HepG2 (cell line): ENCODE measurements at regions not wholly inside any gene's neighbourhood (a gene's known extent, or its start where the extent isn't known, plus 50 kb on each side); places are given as distances from the start of the nearest gene placed in this dataset.

Experiments used
- ATAC-seq: fragments of 200-7000 bp; cut with Tn5 transposase; 3 replicates; pipeline ENCODE4 v1.9.1; 2020; ENCODE audit warnings: mild to moderate bottlenecking, moderate library complexity
- BruUV-seq: library from RNA; stranded (reverse); fragments of 400-500 nt; replicated peaks from 2 replicates; lab custom pipeline; 2021; lab: Mats Ljungman, UMichigan
- CTCF ChIA-PET: fragments of 300-600 bp; formaldehyde crosslinking; extraction: SDS; loops from one replicate; lab custom pipeline; 2021; ENCODE audit warnings: low total read pairs, inconsistent platforms, low intra/inter-chr PET ratio; lab: Yijun Ruan, JAX
- POLR2A ChIA-PET: fragments of 350-600 bp; sonication (Branson Sonifier 250); formaldehyde crosslinking; loops from one replicate; lab custom pipeline; 2020; ENCODE audit warnings: antibody characterized with exemption, inconsistent platforms; lab: Yijun Ruan, JAX
- DNase-seq: peaks from one replicate; pipeline ENCODE4 v3.0.0-alpha.2; 2015; ENCODE audit warnings: low spot score
- FAIRE-seq: peaks from 3 replicates; lab custom pipeline; 2011; peaks lifted over from hg19 to GRCh38; lab: Jason Lieb, UNC
- H2AFZ ChIP-seq: one replicate; pipeline ENCODE4 v1.6.1; 2011; ENCODE audit warnings: low read length, inconsistent platforms
- H3K27ac ChIP-seq: fragments of 300-600 bp; 3 replicates; pipeline ENCODE4 v1.8.0; 2011; ENCODE audit warnings: mixed run types, mild to moderate bottlenecking, mixed read lengths, low read length, inconsistent platforms; ENCODE audit not compliant: insufficient read depth; ENCODE audit errors: extremely low read length
- H3K27me3 ChIP-seq, 2 experiments: fragments of 200-600 bp in 1 of 2; 2 replicates in 1 of 2; 3 replicates in 1 of 2; pipeline versions ENCODE4 v1.6.0 to v1.8.0; 2011; ENCODE audit warnings: low read length in 2 of 2, mild to moderate bottlenecking in 2 of 2, moderate library complexity in 2 of 2, inconsistent platforms in 1 of 2; ENCODE audit not compliant: insufficient read depth in 2 of 2, control insufficient read depth in 1 of 2
- H3K36me3 ChIP-seq, 2 experiments: fragments of 200-600 bp in 1 of 2; replicated peaks in 1 of 2; 2 replicates in 1 of 2; 3 replicates in 1 of 2; pipeline versions ENCODE4 v1.5.1 to v1.8.0; 2011; ENCODE audit warnings: low read length in 2 of 2, inconsistent platforms in 1 of 2; ENCODE audit not compliant: insufficient read depth in 2 of 2, control insufficient read depth in 1 of 2
- H3K4me1 ChIP-seq: 2 replicates; pipeline ENCODE4 v1.5.1; 2012; ENCODE audit warnings: low read length, inconsistent platforms; ENCODE audit not compliant: insufficient read depth
- H3K4me2 ChIP-seq: 2 replicates; pipeline ENCODE4 v1.6.0; 2011; ENCODE audit warnings: low read depth, low read length, inconsistent platforms
- H3K4me3 ChIP-seq, 3 experiments: fragments of 200-600 bp in 1 of 3; sonication (generic), shearing (Covaris generic) in 1 of 3; replicated peaks in 1 of 3; 2 replicates each; pipeline ENCODE4 v1.5.1; 2011 to 2016; ENCODE audit warnings: low read length in 3 of 3, inconsistent platforms in 2 of 3, low read depth in 2 of 3, mild to moderate bottlenecking in 2 of 3, control low read depth in 1 of 3, mixed read lengths in 1 of 3; ENCODE audit not compliant: insufficient read depth in 1 of 3
- H3K79me2 ChIP-seq: one replicate; pipeline ENCODE4 v1.6.1; 2011; ENCODE audit warnings: low read length, inconsistent platforms; ENCODE audit not compliant: insufficient read depth
- H3K9ac ChIP-seq: 2 replicates; pipeline ENCODE4 v1.6.0; 2011; ENCODE audit warnings: mild to moderate bottlenecking, low read depth, low read length, inconsistent platforms; ENCODE audit not compliant: insufficient read depth
- H3K9me3 ChIP-seq: 2 replicates; pipeline ENCODE4 v1.5.1; 2012; ENCODE audit warnings: mild to moderate bottlenecking, low read length
- H4K20me1 ChIP-seq: 2 replicates; pipeline ENCODE4 v1.6.0; 2011; ENCODE audit warnings: inconsistent platforms, mild to moderate bottlenecking, low read length, moderate library complexity; ENCODE audit not compliant: insufficient read depth
- BRCA1 ChIP-seq: sonication (generic); formaldehyde crosslinking; IDR thresholded peaks from 2 replicates; pipeline ENCODE4 v1.4.0; 2020; ENCODE audit warnings: missing genetic modification reagents
- CREM ChIP-seq, 2 experiments: sonication (generic) in 1 of 2; formaldehyde crosslinking in 1 of 2; IDR thresholded peaks; 2 replicates each; pipeline versions ENCODE4 v1.4.0 to v1.6.1; 2016 to 2020; ENCODE audit warnings: antibody characterized with exemption in 1 of 2, mild to moderate bottlenecking in 1 of 2, missing genetic modification reagents in 1 of 2
- DR1 ChIP-seq: sonication (generic); formaldehyde crosslinking; IDR thresholded peaks from 2 replicates; pipeline ENCODE4 v1.8.0; 2021; ENCODE audit warnings: mild to moderate bottlenecking, missing genetic modification reagents, inconsistent platforms
- MTA1 ChIP-seq: sonication (generic); formaldehyde crosslinking; IDR thresholded peaks from 2 replicates; pipeline ENCODE4 v1.4.0; 2020; ENCODE audit warnings: missing genetic modification reagents, mild to moderate bottlenecking, borderline replicate concordance
- PCBP2 ChIP-seq: fragments of 200-400 bp; formaldehyde crosslinking; optimal IDR thresholded peaks from 2 replicates; pipeline ENCODE3; 2018; ENCODE audit warnings: low read length, low read depth; ENCODE audit not compliant: poor library complexity, severe bottlenecking
- SP4 ChIP-seq: sonication (generic); formaldehyde crosslinking; IDR thresholded peaks from 2 replicates; pipeline ENCODE4 v1.8.1; 2023; ENCODE audit warnings: mild to moderate bottlenecking, missing genetic modification reagents
- SSRP1 ChIP-seq: IDR thresholded peaks from 2 replicates; pipeline ENCODE4 v1.6.1; 2016; ENCODE audit warnings: control low read depth
- TCF7 ChIP-seq: sonication (generic); IDR thresholded peaks from 2 replicates; pipeline ENCODE4 v1.6.1; 2016; ENCODE audit warnings: antibody characterized with exemption, low read depth
- ZNF296 ChIP-seq: sonication (generic); formaldehyde crosslinking; conservative IDR thresholded peaks from 2 replicates; pipeline ENCODE4 v1.5.0; 2020; ENCODE audit warnings: mild to moderate bottlenecking, missing genetic modification reagents
- ZNF354B ChIP-seq: sonication (generic); formaldehyde crosslinking; IDR thresholded peaks from 2 replicates; pipeline ENCODE4 v1.8.0; 2022; ENCODE audit warnings: mild to moderate bottlenecking, missing genetic modification reagents
- ZNF430 ChIP-seq: sonication (generic); formaldehyde crosslinking; IDR thresholded peaks from 2 replicates; pipeline ENCODE4 v1.9.0; 2021; ENCODE audit warnings: mild to moderate bottlenecking, missing genetic modification reagents
- ZSCAN9 ChIP-seq: IDR thresholded peaks from 2 replicates; pipeline ENCODE4 v1.6.1; 2016; ENCODE audit warnings: borderline replicate concordance
- WGBS: methylation state at CpG from one replicate; pipeline ENCODE4 v1.1.6; 2017; ENCODE audit warnings: low lambda C conversion rate; 5-methylcytosine and 5-hydroxymethylcytosine counted together
- in situ Hi-C: cut with HindIII; loops from 2 replicates; pipeline ENCODE4 v1.10.0; 2017; ENCODE audit warnings: low pct_unique_long_range_greater_than_20kb; ENCODE audit not compliant: extremely low pct_ligation_motif_present
- intact Hi-C: fragments of 100-400 bp; cut with micrococcal nuclease; formaldehyde crosslinking; loops from one replicate; pipeline ENCODE4 v1.10.0; 2022; ENCODE audit not compliant: unreplicated experiment
- TF ChIP-seq, protein P1 (sequence below): sonication (generic); formaldehyde crosslinking; IDR thresholded peaks from 2 replicates; pipeline ENCODE4 v1.8.0; 2022; ENCODE audit warnings: missing genetic modification reagents, low read depth, mild to moderate bottlenecking, borderline replicate concordance
- TF ChIP-seq, protein P2 (sequence below): sonication (generic); formaldehyde crosslinking; IDR thresholded peaks from 2 replicates; pipeline ENCODE4 v1.4.0; 2020; ENCODE audit warnings: missing genetic modification reagents, borderline replicate concordance

DNA sequence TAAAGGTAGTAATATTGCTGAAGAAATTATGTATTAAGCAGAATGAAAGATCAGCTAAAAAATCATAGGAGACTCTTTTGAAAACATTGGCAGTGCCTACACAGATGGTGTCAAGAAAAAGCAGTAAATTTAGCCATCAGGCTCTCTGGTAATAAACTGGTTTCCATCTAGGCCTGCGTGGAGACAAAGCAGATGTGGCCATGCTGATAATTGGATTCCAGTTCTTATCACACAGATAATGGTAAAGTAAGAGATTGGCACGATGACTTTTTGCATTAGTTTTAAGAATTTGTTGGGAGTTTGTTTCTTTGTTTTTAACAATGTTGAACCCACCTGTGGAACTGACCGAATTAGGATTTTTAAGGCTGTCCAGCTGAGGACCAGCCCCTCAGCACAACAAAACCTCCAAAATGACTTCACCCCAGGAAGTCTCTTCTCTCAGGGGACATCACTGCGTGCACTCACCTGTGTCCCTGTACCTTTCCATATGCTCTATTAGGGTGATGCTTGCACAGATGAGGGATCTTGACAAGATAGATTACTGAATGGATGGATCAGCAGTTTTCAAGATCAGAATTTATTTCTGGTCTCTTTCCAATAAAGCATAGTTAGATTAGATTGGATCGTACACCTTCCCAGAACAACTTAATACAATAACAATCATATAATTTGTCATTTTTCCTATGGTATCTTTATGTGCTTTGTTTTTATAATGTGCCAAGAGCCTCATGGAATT lies 69.1 kb upstream of the DNAJC10 start:
- intact Hi-C loops: no loop called here
- H3K9me3 ChIP-seq: no peaks in the 10 kb centered on the region
- TF ChIP-seq ZNF296 (CRISPR knock-in tag) (no peak), MTA1 (no peak), ZSCAN9 (CRISPR knock-in tag) (no peak), ZNF354B (CRISPR knock-in tag) (no peak), BRCA1 (no peak), SSRP1 (CRISPR knock-in tag) (no peak), SP4 (CRISPR knock-in tag) (no peak)
- TF ChIP-seq, protein P1, sequence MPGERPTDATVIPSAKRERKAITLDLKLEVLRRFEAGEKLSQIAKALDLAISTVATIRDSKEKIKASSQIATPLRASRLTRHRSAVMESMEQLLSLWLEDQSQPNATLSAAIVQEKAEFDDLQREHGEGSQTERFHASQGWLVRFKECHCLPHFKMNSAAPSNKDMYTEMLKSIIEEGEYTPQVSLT (CRISPR knock-in tag): no peak
- H3K4me3 ChIP-seq: no peak overlapping the region
- no peaks in the 10 kb centered on the region for H3K4me1 ChIP-seq
- no peak overlapping the region for H3K9ac ChIP-seq
- H3K4me2 ChIP-seq: no peak overlapping the region
- H4K20me1 ChIP-seq: no peaks in the 10 kb centered on the region
- H2AFZ ChIP-seq: no peak overlapping the region
- ChIA-PET CTCF (interaction anchor here (0.9 kb wide), 1 partner anchor 406 kb away, joined by 4 read pairs; no protein-coding TSS in a partner anchor), POLR2A (no interaction called here)
- FAIRE-seq (no peak), ATAC-seq (no peak), DNase-seq (no peak)
- no TSS peak for BruUV-seq
- H3K79me2 ChIP-seq: no peaks in the 10 kb centered on the region
- no peak overlapping the region for H3K27ac ChIP-seq
- WGBS: 22% methylated on average over 5 of the region's 5 CpGs
- H3K27me3 ChIP-seq: no peaks in the 10 kb centered on the region; a peak in 1 of 5 replicates
- in situ Hi-C loops: no loop called here
- no peaks in the 10 kb centered on the region for H3K36me3 ChIP-seq

DNA sequence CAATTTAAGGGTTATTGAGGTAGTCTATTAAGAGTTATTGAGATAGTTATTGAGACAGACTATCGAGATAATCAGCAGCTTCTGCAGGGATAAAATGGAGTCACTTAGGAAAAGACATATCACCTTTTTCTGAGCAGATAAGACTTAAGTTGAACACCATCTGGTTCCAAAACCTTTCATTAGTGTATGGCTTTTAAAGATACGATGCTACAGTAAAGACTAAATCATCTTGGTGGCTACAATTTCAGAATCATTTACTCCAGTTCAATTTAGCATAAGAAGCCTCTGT lies 68.6 kb upstream of the DNAJC10 start:
- in situ Hi-C loops: no loop called here
- DNase-seq: no peak
- H3K4me1 ChIP-seq: no peaks in the 10 kb centered on the region
- POLR2A ChIA-PET: no interaction called here
- no peaks in the 10 kb centered on the region for H3K9me3 ChIP-seq
- H4K20me1 ChIP-seq: no peaks in the 10 kb centered on the region
- H3K4me3 ChIP-seq: no peak overlapping the region
- no peak overlapping the region for H2AFZ ChIP-seq
- BruUV-seq: no TSS peak
- H3K79me2 ChIP-seq: no peaks in the 10 kb centered on the region
- no peak for ATAC-seq
- 1% methylated on average over 2 of the region's 2 CpGs for WGBS
- CTCF ChIA-PET: interaction anchor here (0.9 kb wide), 1 partner anchor 407 kb away, joined by 4 read pairs; no protein-coding TSS in a partner anchor
- intact Hi-C loops: no loop called here
- H3K36me3 ChIP-seq: no peaks in the 10 kb centered on the region
- H3K27me3 ChIP-seq: no peaks in the 10 kb centered on the region; a peak in 1 of 5 replicates
- no peak for FAIRE-seq
- no peak overlapping the region for H3K9ac ChIP-seq
- no peak overlapping the region for H3K4me2 ChIP-seq
- no peak overlapping the region for H3K27ac ChIP-seq
- no peak for TF ChIP-seq DR1 (CRISPR knock-in tag)
- TF ChIP-seq, protein P2, sequence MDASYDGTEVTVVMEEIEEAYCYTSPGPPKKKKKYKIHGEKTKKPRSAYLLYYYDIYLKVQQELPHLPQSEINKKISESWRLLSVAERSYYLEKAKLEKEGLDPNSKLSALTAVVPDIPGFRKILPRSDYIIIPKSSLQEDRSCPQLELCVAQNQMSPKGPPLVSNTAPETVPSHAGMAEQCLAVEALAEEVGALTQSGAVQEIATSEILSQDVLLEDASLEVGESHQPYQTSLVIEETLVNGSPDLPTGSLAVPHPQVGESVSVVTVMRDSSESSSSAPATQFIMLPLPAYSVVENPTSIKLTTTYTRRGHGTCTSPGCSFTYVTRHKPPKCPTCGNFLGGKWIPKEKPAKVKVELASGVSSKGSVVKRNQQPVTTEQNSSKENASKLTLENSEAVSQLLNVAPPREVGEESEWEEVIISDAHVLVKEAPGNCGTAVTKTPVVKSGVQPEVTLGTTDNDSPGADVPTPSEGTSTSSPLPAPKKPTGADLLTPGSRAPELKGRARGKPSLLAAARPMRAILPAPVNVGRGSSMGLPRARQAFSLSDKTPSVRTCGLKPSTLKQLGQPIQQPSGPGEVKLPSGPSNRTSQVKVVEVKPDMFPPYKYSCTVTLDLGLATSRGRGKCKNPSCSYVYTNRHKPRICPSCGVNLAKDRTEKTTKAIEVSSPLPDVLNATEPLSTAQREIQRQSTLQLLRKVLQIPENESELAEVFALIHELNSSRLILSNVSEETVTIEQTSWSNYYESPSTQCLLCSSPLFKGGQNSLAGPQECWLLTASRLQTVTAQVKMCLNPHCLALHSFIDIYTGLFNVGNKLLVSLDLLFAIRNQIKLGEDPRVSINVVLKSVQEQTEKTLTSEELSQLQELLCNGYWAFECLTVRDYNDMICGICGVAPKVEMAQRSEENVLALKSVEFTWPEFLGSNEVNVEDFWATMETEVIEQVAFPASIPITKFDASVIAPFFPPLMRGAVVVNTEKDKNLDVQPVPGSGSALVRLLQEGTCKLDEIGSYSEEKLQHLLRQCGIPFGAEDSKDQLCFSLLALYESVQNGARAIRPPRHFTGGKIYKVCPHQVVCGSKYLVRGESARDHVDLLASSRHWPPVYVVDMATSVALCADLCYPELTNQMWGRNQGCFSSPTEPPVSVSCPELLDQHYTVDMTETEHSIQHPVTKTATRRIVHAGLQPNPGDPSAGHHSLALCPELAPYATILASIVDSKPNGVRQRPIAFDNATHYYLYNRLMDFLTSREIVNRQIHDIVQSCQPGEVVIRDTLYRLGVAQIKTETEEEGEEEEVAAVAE (CRISPR knock-in tag): no peak
- no peak for TF ChIP-seq CREM (IDR thresholded peaks at IDR 0.05)
- no peak for TF ChIP-seq CREM (CRISPR knock-in tag; IDR thresholded peaks at IDR 0.05)
- no peak for TF ChIP-seq PCBP2
- no peak for TF ChIP-seq TCF7
- TF ChIP-seq ZNF430 (CRISPR knock-in tag): no peak
